Lower leg skin (tissue), 3 donors: ENCODE measurements at regions not wholly inside any gene's neighbourhood (a gene's known extent, or its start where the extent isn't known, plus 50 kb on each side); places are given as distances from the start of the nearest gene placed in this dataset.

Source experiments
- CTCF ChIP-seq, 3 donors: fragments of 450-650 bp; IDR thresholded peaks; one replicate each; pipeline ENCODE4 v1.5.1; 2016; ENCODE audit warnings: antibody characterized with exemption in 3 of 3, mild to moderate bottlenecking in 3 of 3, moderate library complexity in 2 of 3
- POLR2A ChIP-seq, 2 donors: fragments of 450-650 bp; IDR thresholded peaks; one replicate each; pipeline ENCODE4 v1.6.1; 2016 to 2017; ENCODE audit warnings: antibody characterized with exemption in 2 of 2, mild to moderate bottlenecking in 1 of 2, moderate library complexity in 1 of 2

GRCh38 chr9:126205845-126206498, 120.7 kb upstream of the MVB12B start:
- TF ChIP-seq POLR2A (IDR thresholded peaks at IDR 0.05): no peak
- no peak for TF ChIP-seq CTCF (IDR thresholded peaks at IDR 0.05)
